ENCODE measurements at regions not wholly inside any gene's neighbourhood (a gene's known extent, or its start where the extent isn't known, plus 50 kb on each side); places are given as distances from the start of the nearest gene placed in this dataset.

- no peak for TF ChIP-seq CTCF (IDR thresholded peaks at IDR 0.05; ENCODE audit: low read depth, low read length)
- TF ChIP-seq EZH2phosphoT487 (IDR thresholded peaks at IDR 0.05; ENCODE audit: low read depth) = no peak
These were observed 68.0 kb upstream of the NETO1 start for GRCh38 chr18:72935744-72936143.

Data from OCI-LY3 (cell line).